ENCODE measurements at regions not wholly inside any gene's neighbourhood (a gene's known extent, or its start where the extent isn't known, plus 50 kb on each side); places are given as distances from the start of the nearest gene placed in this dataset.
A peak's percentile ranks its signal among the peaks of the same experiment; 100 is the strongest.
"Not testable (repeated sequence)": the region's sequence is repeated elsewhere in the genome, so short reads cannot be mapped to it uniquely, and the experiment has no call there.

GRCh38 chr22:23435186-23435585, 144.9 kb downstream of the IGLL1 start:
- H3K4me1 ChIP-seq = peaks cover 0 to 13% (median 0%) of the 10 kb centered on the region in 12 donors
- H3K27me3 ChIP-seq = peaks cover 0 to 20% (median 4%) of the 10 kb centered on the region in 9 donors
- H3K9me3 ChIP-seq; DNase-seq; intact Hi-C loops (cut with DNase I); H3K4me3 ChIP-seq; H3K27ac ChIP-seq; H3K36me3 ChIP-seq; ATAC-seq: not testable (repeated sequence)
- 63 to 85% (median 82%) methylated on average over 5 to 15 of the region's 16 CpGs for WGBS, 4 donors

- 94 to 95% (median 95%) methylated on average over 16 to 29 of the region's 29 CpGs for WGBS, 4 donors
- ATAC-seq; intact Hi-C loops (cut with DNase I): not testable (repeated sequence)
These were observed 145.8 kb downstream of the IGLL1 start for GRCh38 chr22:23434198-23434830.

GRCh38 chr22:23433127-23434005, 146.7 kb downstream of the IGLL1 start:
- Histone ChIP-seq H3K4me1 (peaks cover 0 to 13% (median 0%) of the 10 kb centered on the region in 12 donors), H3K9me3 (peaks cover 0 to 19% (median 7%) of the 10 kb centered on the region in 12 donors), H3K27me3 (peaks cover 0 to 16% (median 4%) of the 10 kb centered on the region in 9 donors), H3K4me3 (peak overlapping the region in 7 of 12 donors; percentile 3 to 31 (median 21))
- intact Hi-C loops (cut with DNase I); H3K27ac ChIP-seq; DNase-seq; H3K36me3 ChIP-seq: not testable (repeated sequence)
- TF ChIP-seq CTCF (IDR thresholded peaks at IDR 0.05) = peak in 10 of 12 donors; percentile 9 to 47 (median 34)
- peak; percentile 60 to 89 (median 78) for ATAC-seq
- WGBS, 4 donors = 17 to 28% (median 23%) methylated on average over 21 to 35 of the region's 35 CpGs

More at GRCh38 chr22:23434198-23434830, 145.8 kb downstream of the IGLL1 start:
- H3K9me3 ChIP-seq = peaks cover 0 to 14% (median 4%) of the 10 kb centered on the region in 12 donors
- not testable (repeated sequence) for DNase-seq, H3K36me3 ChIP-seq, H3K4me3 ChIP-seq, H3K27ac ChIP-seq
- peaks cover 0 to 13% (median 0%) of the 10 kb centered on the region in 12 donors for H3K4me1 ChIP-seq
- H3K27me3 ChIP-seq = peaks cover 0 to 16% (median 4%) of the 10 kb centered on the region in 9 donors

- intact Hi-C loops (cut with DNase I); DNase-seq; ATAC-seq; H3K27ac ChIP-seq; H3K36me3 ChIP-seq; H3K4me3 ChIP-seq: not testable (repeated sequence)
- Histone ChIP-seq H3K4me1 (peaks cover 0 to 13% (median 0%) of the 10 kb centered on the region in 12 donors), H3K9me3 (peaks cover 0 to 26% (median 12%) of the 10 kb centered on the region in 12 donors), H3K27me3 (peaks cover 0 to 16% (median 4%) of the 10 kb centered on the region in 9 donors)
- 55 to 75% (median 65%) methylated on average over 8 to 10 of the region's 10 CpGs for WGBS, 4 donors
These were observed 147.4 kb downstream of the IGLL1 start for GRCh38 chr22:23432719-23433118.

GRCh38 chr22:23431337-23432072, 148.6 kb downstream of the IGLL1 start:
- intact Hi-C loops (cut with DNase I) = no loop called here
- ATAC-seq (peak in 2 of 4 donors; percentile 37 to 43), DNase-seq (no peak)
- H3K27me3 ChIP-seq = peaks cover 0 to 16% (median 4%) of the 10 kb centered on the region in 9 donors
- peaks cover 0 to 30% (median 14%) of the 10 kb centered on the region in 12 donors for H3K9me3 ChIP-seq
- WGBS, 4 donors = 65 to 72% (median 67%) methylated on average over 20 of the region's 20 CpGs
- no peak overlapping the region for H3K27ac ChIP-seq
- H3K36me3 ChIP-seq = no peaks in the 10 kb centered on the region
- no peak overlapping the region for H3K4me3 ChIP-seq
- H3K4me1 ChIP-seq = peaks cover 0 to 13% (median 0%) of the 10 kb centered on the region in 12 donors
- TF ChIP-seq POLR2A (IDR thresholded peaks at IDR 0.05) (no peak), CTCF (IDR thresholded peaks at IDR 0.05) (no peak)

GRCh38 chr22:23424551-23425068, 155.5 kb downstream of the IGLL1 start:
- H3K36me3 ChIP-seq; intact Hi-C loops (cut with DNase I); H3K27me3 ChIP-seq; DNase-seq; H3K4me1 ChIP-seq; H3K27ac ChIP-seq; ATAC-seq; H3K4me3 ChIP-seq: not testable (repeated sequence)
- 81 to 93% (median 85%) methylated on average over 5 of the region's 5 CpGs for WGBS, 4 donors
- H3K9me3 ChIP-seq = peaks cover 0 to 19% (median 9%) of the 10 kb centered on the region in 12 donors

Measured in heart left ventricle (tissue), 16 donors.